ENCODE measurements at regions not wholly inside any gene's neighbourhood (a gene's known extent, or its start where the extent isn't known, plus 50 kb on each side); places are given as distances from the start of the nearest gene placed in this dataset.

GRCh38 chr3:157752554-157752953 is 249.3 kb upstream of the VEPH1 start:
- DNase-seq: no peak
- H3K4me3 ChIP-seq (replicated peaks in 1 of 3): no peak overlapping the region
- intact Hi-C loops (cut with DNase I): no loop called here
- WGBS, 2 donors: 69 to 85% methylated on average over 3 of the region's 3 CpGs
- H3K27me3 ChIP-seq: no peaks in the 10 kb centered on the region
- no peaks in the 10 kb centered on the region for H3K9me3 ChIP-seq
- no peaks in the 10 kb centered on the region for H3K4me1 ChIP-seq
- TF ChIP-seq POLR2A (IDR thresholded peaks at IDR 0.05) (no peak), CTCF (IDR thresholded peaks at IDR 0.05) (no peak)
- H3K27ac ChIP-seq: no peak overlapping the region
- no peaks in the 10 kb centered on the region for H3K36me3 ChIP-seq

GRCh38 chr3:157751386-157751785 is 248.2 kb upstream of the VEPH1 start:
- 82 to 83% methylated on average over 1 of the region's 1 CpG for WGBS, 2 donors
- intact Hi-C loops (cut with DNase I): no loop called here
- no peak for DNase-seq

GRCh38 chr3:157746391-157746790 is 243.2 kb upstream of the VEPH1 start:
- Histone ChIP-seq H3K27me3 (no peaks in the 10 kb centered on the region), H3K36me3 (no peaks in the 10 kb centered on the region), H3K27ac (no peak overlapping the region), H3K9me3 (no peaks in the 10 kb centered on the region), H3K4me1 (no peaks in the 10 kb centered on the region), H3K4me3 (replicated peaks in 1 of 3) (no peak overlapping the region)
- no peak for DNase-seq
- TF ChIP-seq CTCF (IDR thresholded peaks at IDR 0.05) (no peak), POLR2A (IDR thresholded peaks at IDR 0.05) (no peak)
- 81 to 85% methylated on average over 1 of the region's 1 CpG for WGBS, 2 donors
- intact Hi-C loops (cut with DNase I): no loop called here

More at GRCh38 chr3:157751386-157751785, 248.2 kb upstream of the VEPH1 start:
- Histone ChIP-seq H3K9me3 (no peaks in the 10 kb centered on the region), H3K27me3 (no peaks in the 10 kb centered on the region), H3K36me3 (no peaks in the 10 kb centered on the region), H3K4me3 (replicated peaks in 1 of 3) (no peak overlapping the region), H3K4me1 (no peaks in the 10 kb centered on the region), H3K27ac (no peak overlapping the region)
- TF ChIP-seq POLR2A (IDR thresholded peaks at IDR 0.05) (no peak), CTCF (IDR thresholded peaks at IDR 0.05) (no peak)

GRCh38 chr3:157741607-157742006 is 238.4 kb upstream of the VEPH1 start:
- Histone ChIP-seq H3K4me1 (no peaks in the 10 kb centered on the region), H3K36me3 (no peaks in the 10 kb centered on the region), H3K27me3 (no peaks in the 10 kb centered on the region), H3K9me3 (no peaks in the 10 kb centered on the region), H3K4me3 (replicated peaks in 1 of 3) (no peak overlapping the region), H3K27ac (no peak overlapping the region)
- no peak for DNase-seq
- intact Hi-C loops (cut with DNase I): no loop called here
- TF ChIP-seq POLR2A (IDR thresholded peaks at IDR 0.05): no peak
- TF ChIP-seq CTCF (IDR thresholded peaks at IDR 0.05): no peak

- no peaks in the 10 kb centered on the region for H3K36me3 ChIP-seq
- no peaks in the 10 kb centered on the region for H3K9me3 ChIP-seq
- no peak for DNase-seq
- intact Hi-C loops (cut with DNase I): no loop called here
- no peaks in the 10 kb centered on the region for H3K27me3 ChIP-seq
- no peak overlapping the region for H3K27ac ChIP-seq
- TF ChIP-seq CTCF (IDR thresholded peaks at IDR 0.05) (no peak), POLR2A (IDR thresholded peaks at IDR 0.05) (no peak)
- H3K4me1 ChIP-seq: no peaks in the 10 kb centered on the region
- WGBS, 2 donors: 85 to 87% methylated on average over 5 of the region's 5 CpGs
- H3K4me3 ChIP-seq (replicated peaks in 1 of 3): no peak overlapping the region
These were observed 235.2 kb upstream of the VEPH1 start for GRCh38 chr3:157738441-157738840.
